HG02852 (cell line): ENCODE measurements at regions not wholly inside any gene's neighbourhood (a gene's known extent, or its start where the extent isn't known, plus 50 kb on each side); places are given as distances from the start of the nearest gene placed in this dataset.
"Not testable (repeated sequence)": the region's sequence is repeated elsewhere in the genome, so short reads cannot be mapped to it uniquely, and the experiment has no call there.

Experiments
- ATAC-seq: cut with Tn5 transposase; IDR thresholded peaks from one replicate; pipeline ENCODE4 v1.9.1; 2021; ENCODE audit warnings: mild to moderate bottlenecking, moderate library complexity; ENCODE audit not compliant: unreplicated experiment

- no peak for ATAC-seq
These were observed 117.9 kb downstream of the CEP44 start for GRCh38 chr4:174401471-174402130.

GRCh38 chr4:174400603-174401302 is 117.0 kb downstream of the CEP44 start:
- ATAC-seq, result not testable (repeated sequence)

- no peak for ATAC-seq
These were observed 115.0 kb downstream of the CEP44 start for GRCh38 chr4:174398728-174399127.

GRCh38 chr4:174397366-174398155 is 113.8 kb downstream of the CEP44 start:
- no peak for ATAC-seq

- ATAC-seq, result no peak
These were observed 112.9 kb downstream of the CEP44 start for GRCh38 chr4:174396599-174397110.

- ATAC-seq, result no peak
These were observed 111.2 kb downstream of the CEP44 start for GRCh38 chr4:174394915-174395314.

GRCh38 chr4:174389439-174389838 is 105.7 kb downstream of the CEP44 start:
- ATAC-seq, result no peak

GRCh38 chr4:174388461-174389145 is 104.9 kb downstream of the CEP44 start:
- no peak for ATAC-seq

GRCh38 chr4:174387721-174388120 is 104.0 kb downstream of the CEP44 start:
- no peak for ATAC-seq

- ATAC-seq, result no peak
These were observed 103.4 kb downstream of the CEP44 start for GRCh38 chr4:174387143-174387542.

GRCh38 chr4:174383783-174384182 is 100.1 kb downstream of the CEP44 start:
- ATAC-seq, result no peak

GRCh38 chr4:174382938-174383605 is 99.4 kb downstream of the CEP44 start:
- ATAC-seq, result not testable (repeated sequence)
